Cerebellar cortex (tissue), 1 donor: ENCODE measurements at regions not wholly inside any gene's neighbourhood (a gene's known extent, or its start where the extent isn't known, plus 50 kb on each side); places are given as distances from the start of the nearest gene placed in this dataset.

Experiments
- DNase-seq: peaks from one replicate; pipeline ENCODE4 v3.0.0-alpha.2; 2015; ENCODE audit warnings: low spot score

- no peak for DNase-seq
These were observed 247.5 kb downstream of the MBNL1 start for GRCh38 chr3:152516216-152516615.

- DNase-seq = no peak
These were observed 248.8 kb downstream of the MBNL1 start for GRCh38 chr3:152517502-152517901.

GRCh38 chr3:152518346-152518745 is 249.6 kb downstream of the MBNL1 start:
- no peak for DNase-seq

- DNase-seq = no peak
These were observed 250.6 kb downstream of the MBNL1 start for GRCh38 chr3:152519376-152519775.

GRCh38 chr3:152522036-152522435 is 253.3 kb downstream of the MBNL1 start:
- DNase-seq = no peak

GRCh38 chr3:152524198-152525140 is 255.7 kb downstream of the MBNL1 start:
- DNase-seq = peak; percentile 63

GRCh38 chr3:152531717-152532116 is 263.0 kb downstream of the MBNL1 start:
- DNase-seq = no peak

- DNase-seq = no peak
These were observed 269.8 kb downstream of the MBNL1 start for GRCh38 chr3:152538518-152538917.

- DNase-seq = no peak
These were observed 270.5 kb downstream of the MBNL1 start for GRCh38 chr3:152539191-152539764.

GRCh38 chr3:152540120-152540519 is 271.4 kb downstream of the MBNL1 start:
- DNase-seq = no peak

- DNase-seq = no peak
These were observed 278.4 kb downstream of the MBNL1 start for GRCh38 chr3:152547153-152547552.

- DNase-seq = no peak
These were observed 280.5 kb downstream of the MBNL1 start for GRCh38 chr3:152549263-152549662.

GRCh38 chr3:152550284-152550683 is 281.6 kb downstream of the MBNL1 start:
- DNase-seq = no peak

- DNase-seq = no peak
These were observed 280.0 kb upstream of the P2RY1 start for GRCh38 chr3:152554980-152555379.

GRCh38 chr3:152555666-152556291 is 279.2 kb upstream of the P2RY1 start:
- no peak for DNase-seq

GRCh38 chr3:152556731-152557254 is 278.1 kb upstream of the P2RY1 start:
- DNase-seq = no peak

GRCh38 chr3:152557302-152557999 is 277.5 kb upstream of the P2RY1 start:
- no peak for DNase-seq

GRCh38 chr3:152558386-152558785 is 276.5 kb upstream of the P2RY1 start:
- no peak for DNase-seq

- DNase-seq = no peak
These were observed 275.7 kb upstream of the P2RY1 start for GRCh38 chr3:152559246-152559645.

- no peak for DNase-seq
These were observed 270.5 kb upstream of the P2RY1 start for GRCh38 chr3:152564459-152564858.

GRCh38 chr3:152574461-152575079 is 260.4 kb upstream of the P2RY1 start:
- peak; percentile 33 for DNase-seq

- no peak for DNase-seq
These were observed 256.2 kb upstream of the P2RY1 start for GRCh38 chr3:152578769-152579168.
